ENCODE measurements at regions not wholly inside any gene's neighbourhood (a gene's known extent, or its start where the extent isn't known, plus 50 kb on each side); places are given as distances from the start of the nearest gene placed in this dataset.

GRCh38 chr1:29517251-29518086, 281.1 kb downstream of the PTPRU start:
- peaks cover 0 to 2% of the 10 kb centered on the region in 2 donors for H3K9me3 ChIP-seq
- no peaks in the 10 kb centered on the region for H3K4me1 ChIP-seq
- H3K4me3 ChIP-seq: no peak overlapping the region
- H3K36me3 ChIP-seq: no peaks in the 10 kb centered on the region
- DNase-seq (ENCODE audit: low spot score in 2 of 2): no peak
- H3K27me3 ChIP-seq: peaks cover 0 to 29% of the 10 kb centered on the region in 2 donors
- TF ChIP-seq POLR2A (IDR thresholded peaks at IDR 0.05): no peak
- TF ChIP-seq CTCF (IDR thresholded peaks at IDR 0.05): no peak
- no peak for TF ChIP-seq POLR2AphosphoS5 (IDR thresholded peaks at IDR 0.05)
- H3K27ac ChIP-seq: no peak overlapping the region
- intact Hi-C loops (cut with DNase I; ENCODE audit: low total_unique reads): no loop called here

GRCh38 chr1:29516063-29516820, 279.9 kb downstream of the PTPRU start:
- intact Hi-C loops (cut with DNase I; ENCODE audit: low total_unique reads): no loop called here
- no peak overlapping the region for H3K27ac ChIP-seq
- peaks cover 0 to 8% of the 10 kb centered on the region in 2 donors for H3K9me3 ChIP-seq
- no peak for TF ChIP-seq POLR2AphosphoS5 (IDR thresholded peaks at IDR 0.05)
- TF ChIP-seq POLR2A (IDR thresholded peaks at IDR 0.05): no peak
- no peak for TF ChIP-seq CTCF (IDR thresholded peaks at IDR 0.05)
- H3K4me3 ChIP-seq: no peak overlapping the region
- no peaks in the 10 kb centered on the region for H3K4me1 ChIP-seq
- H3K36me3 ChIP-seq: no peaks in the 10 kb centered on the region
- peaks cover 0 to 29% of the 10 kb centered on the region in 2 donors for H3K27me3 ChIP-seq
- no peak for DNase-seq (ENCODE audit: low spot score in 2 of 2)

- H3K27ac ChIP-seq: no peak overlapping the region
- H3K36me3 ChIP-seq: no peaks in the 10 kb centered on the region
- TF ChIP-seq POLR2A (IDR thresholded peaks at IDR 0.05): no peak
- no peak for TF ChIP-seq CTCF (IDR thresholded peaks at IDR 0.05)
- TF ChIP-seq POLR2AphosphoS5 (IDR thresholded peaks at IDR 0.05): no peak
- peaks cover 0 to 21% of the 10 kb centered on the region in 2 donors for H3K27me3 ChIP-seq
- no peak for DNase-seq (ENCODE audit: low spot score in 2 of 2)
- no peaks in the 10 kb centered on the region for H3K4me1 ChIP-seq
- intact Hi-C loops (cut with DNase I; ENCODE audit: low total_unique reads): no loop called here
- H3K9me3 ChIP-seq: peaks cover 0 to 8% of the 10 kb centered on the region in 2 donors
- no peak overlapping the region for H3K4me3 ChIP-seq
These were observed 279.0 kb downstream of the PTPRU start for GRCh38 chr1:29515170-29515955.

GRCh38 chr1:29514361-29515169, 278.2 kb downstream of the PTPRU start:
- no peak for DNase-seq (ENCODE audit: low spot score in 2 of 2)
- Histone ChIP-seq H3K4me3 (no peak overlapping the region), H3K4me1 (no peaks in the 10 kb centered on the region), H3K9me3 (peaks cover 0 to 8% of the 10 kb centered on the region in 2 donors), H3K27ac (no peak overlapping the region), H3K27me3 (peaks cover 0 to 13% of the 10 kb centered on the region in 2 donors), H3K36me3 (no peaks in the 10 kb centered on the region)
- intact Hi-C loops (cut with DNase I; ENCODE audit: low total_unique reads): no loop called here
- TF ChIP-seq CTCF (IDR thresholded peaks at IDR 0.05) (no peak), POLR2A (IDR thresholded peaks at IDR 0.05) (no peak), POLR2AphosphoS5 (IDR thresholded peaks at IDR 0.05) (no peak)
